B cell (primary cell): ENCODE measurements at regions not wholly inside any gene's neighbourhood (a gene's known extent, or its start where the extent isn't known, plus 50 kb on each side); places are given as distances from the start of the nearest gene placed in this dataset.

ENCODE experiments used
- ATAC-seq: fragments of 200-7000 bp; cut with Tn5 transposase; one replicate; pipeline ENCODE4 v1.10.0; 2021; ENCODE audit warnings: low read depth, mild to moderate bottlenecking, moderate number of reproducible peaks, moderate library complexity
- CTCF ChIA-PET: fragments of 350-600 bp; sonication (Branson Sonifier 250); formaldehyde crosslinking; loops from one replicate; lab custom pipeline; 2021; ENCODE audit warnings: antibody characterized with exemption, inconsistent platforms; lab: Charles Lee
- POLR2A ChIA-PET: fragments of 350-600 bp; sonication (Branson Sonifier 250); formaldehyde crosslinking; loops from one replicate; lab custom pipeline; 2021; ENCODE audit warnings: antibody characterized with exemption; lab: Charles Lee
- DNase-seq: peaks from one replicate; pipeline ENCODE4 v3.0.0; 2013
- H2AFZ ChIP-seq: 2 replicates; pipeline ENCODE4 v1.6.1; 2012; ENCODE audit warnings: mild to moderate bottlenecking, low read depth, low read length; ENCODE audit not compliant: insufficient read depth, poor library complexity, severe bottlenecking
- H3K27ac ChIP-seq, 2 donors: 1 replicate in 1 of 2; 2 replicates in 1 of 2; pipeline ENCODE4 v1.5.1; 2012 to 2013; ENCODE audit warnings: low read length in 2 of 2, mild to moderate bottlenecking in 2 of 2, moderate library complexity in 1 of 2
- H3K27me3 ChIP-seq, 4 experiments: fragments of 200-600 bp in 1 of 4; sonication (generic) in 1 of 4; replicated peaks in 1 of 4; 1 replicate in 2 of 4; 2 replicates in 2 of 4; pipeline versions ENCODE4 v1.6.1 to v1.7.0; 2013 to 2016; ENCODE audit warnings: low read length in 3 of 4, mild to moderate bottlenecking in 2 of 4, mixed read lengths in 1 of 4, moderate library complexity in 1 of 4; ENCODE audit not compliant: insufficient read depth in 4 of 4, control insufficient read depth in 3 of 4; ENCODE audit errors: control extremely low read depth in 1 of 4
- H3K36me3 ChIP-seq, 2 experiments: replicated peaks in 1 of 2; 1 replicate in 1 of 2; 2 replicates in 1 of 2; pipeline versions ENCODE4 v1.6.1 to v1.7.1; 2013; ENCODE audit warnings: low read length in 1 of 2; ENCODE audit not compliant: insufficient read depth in 2 of 2, control insufficient read depth in 1 of 2; ENCODE audit errors: control extremely low read depth in 1 of 2, extremely low read depth in 1 of 2
- H3K4me1 ChIP-seq, 2 donors: fragments of 200-600 bp in 1 of 2; sonication (generic) in 1 of 2; 1 replicate in 1 of 2; 2 replicates in 1 of 2; pipeline versions ENCODE4 v1.5.1 to v1.6.1; 2013 to 2017; ENCODE audit warnings: low read length in 2 of 2; ENCODE audit not compliant: control insufficient read depth in 2 of 2, insufficient read depth in 2 of 2
- H3K4me2 ChIP-seq: replicated peaks from 2 replicates; pipeline ENCODE3; 2012; ENCODE audit warnings: mild to moderate bottlenecking, low read depth, low read length; ENCODE audit not compliant: poor library complexity, severe bottlenecking
- H3K4me3 ChIP-seq, 5 experiments: fragments of 200-600 bp in 1 of 5; sonication (generic) in 1 of 5; 1 replicate in 3 of 5; 2 replicates in 2 of 5; pipeline versions ENCODE4 v1.5.1 to v1.7.0; 2011 to 2016; ENCODE audit warnings: low read length in 4 of 5, mild to moderate bottlenecking in 4 of 5, low read depth in 2 of 5, control low read depth in 1 of 5, moderate library complexity in 1 of 5; ENCODE audit not compliant: insufficient read depth in 1 of 5; ENCODE audit errors: control extremely low read depth in 1 of 5, extremely low read depth in 1 of 5
- H3K79me2 ChIP-seq: fragments of 200-600 bp; sonication (generic); one replicate; pipeline ENCODE4 v1.6.0; 2016; ENCODE audit warnings: low read length; ENCODE audit not compliant: control insufficient read depth, insufficient read depth
- H3K9ac ChIP-seq: fragments of 200-600 bp; sonication (generic); 2 replicates; pipeline ENCODE4 v1.6.1; 2017; ENCODE audit warnings: mild to moderate bottlenecking, low read length, moderate library complexity
- H3K9me3 ChIP-seq, 3 donors: one replicate each; pipeline versions ENCODE4 v1.6.1 to v1.7.1; 2013; ENCODE audit warnings: low read length in 2 of 3; ENCODE audit not compliant: control insufficient read depth in 2 of 3, insufficient read depth in 1 of 3; ENCODE audit errors: control extremely low read depth in 1 of 3
- H4K20me1 ChIP-seq: 2 replicates; pipeline ENCODE4 v1.6.0; 2012; ENCODE audit warnings: mild to moderate bottlenecking, low read length; ENCODE audit not compliant: insufficient read depth, control insufficient read depth, poor library complexity, severe bottlenecking
- H3K27ac Mint-ChIP-seq: one replicate; pipeline ENCODE4 v1.8.0; 2021; ENCODE audit warnings: mixed read lengths
- H3K27me3 Mint-ChIP-seq: one replicate; pipeline ENCODE4 v1.8.0; 2021; ENCODE audit warnings: mixed read lengths
- H3K4me1 Mint-ChIP-seq: one replicate; pipeline ENCODE4 v1.8.0; 2021; ENCODE audit warnings: mixed read lengths
- H3K4me3 Mint-ChIP-seq: one replicate; pipeline ENCODE4 v1.8.0; 2021; ENCODE audit warnings: mixed read lengths
- H3K9me3 Mint-ChIP-seq: one replicate; pipeline ENCODE4 v1.8.0; 2022; ENCODE audit warnings: mixed read lengths; ENCODE audit not compliant: insufficient read depth
- EZH2 ChIP-seq: IDR thresholded peaks from 2 replicates; pipeline ENCODE4 v1.6.1; 2012; ENCODE audit warnings: borderline replicate concordance, low read depth, mild to moderate bottlenecking, moderate library complexity, low read length; ENCODE audit not compliant: insufficient read depth, poor library complexity, severe bottlenecking
- WGBS: methylation state at CpG from one replicate; pipeline ENCODE4 v1.1.5; 2013; ENCODE audit warnings: missing lambda C conversion rate; ENCODE audit not compliant: insufficient coverage; 5-methylcytosine and 5-hydroxymethylcytosine counted together
- intact Hi-C: fragments of 100-400 bp; cut with micrococcal nuclease; formaldehyde crosslinking; loops from one replicate; pipeline ENCODE4 v1.10.0; 2022
- TF ChIP-seq, protein P1 (sequence below): fragments of 200-600 bp; IDR thresholded peaks from one replicate; pipeline ENCODE4 v1.8.0; 2022; ENCODE audit warnings: antibody characterized with exemption, mild to moderate bottlenecking

- Histone ChIP-seq H3K27ac (no peak overlapping the region), H3K4me3 (no peak overlapping the region), H3K4me2 (no peak overlapping the region), H3K27me3 (peaks cover 0 to 3% (median under 1%) of the 10 kb centered on the region in 4 experiments), H3K9ac (no peak overlapping the region), H3K36me3 (no peaks in the 10 kb centered on the region), H3K4me1 (no peaks in the 10 kb centered on the region), H3K79me2 (no peaks in the 10 kb centered on the region), H3K9me3 (peaks cover 0 to 5% (median 0%) of the 10 kb centered on the region in 3 donors), H4K20me1 (no peaks in the 10 kb centered on the region), H2AFZ (no peak overlapping the region)
- TF ChIP-seq, protein P1, sequence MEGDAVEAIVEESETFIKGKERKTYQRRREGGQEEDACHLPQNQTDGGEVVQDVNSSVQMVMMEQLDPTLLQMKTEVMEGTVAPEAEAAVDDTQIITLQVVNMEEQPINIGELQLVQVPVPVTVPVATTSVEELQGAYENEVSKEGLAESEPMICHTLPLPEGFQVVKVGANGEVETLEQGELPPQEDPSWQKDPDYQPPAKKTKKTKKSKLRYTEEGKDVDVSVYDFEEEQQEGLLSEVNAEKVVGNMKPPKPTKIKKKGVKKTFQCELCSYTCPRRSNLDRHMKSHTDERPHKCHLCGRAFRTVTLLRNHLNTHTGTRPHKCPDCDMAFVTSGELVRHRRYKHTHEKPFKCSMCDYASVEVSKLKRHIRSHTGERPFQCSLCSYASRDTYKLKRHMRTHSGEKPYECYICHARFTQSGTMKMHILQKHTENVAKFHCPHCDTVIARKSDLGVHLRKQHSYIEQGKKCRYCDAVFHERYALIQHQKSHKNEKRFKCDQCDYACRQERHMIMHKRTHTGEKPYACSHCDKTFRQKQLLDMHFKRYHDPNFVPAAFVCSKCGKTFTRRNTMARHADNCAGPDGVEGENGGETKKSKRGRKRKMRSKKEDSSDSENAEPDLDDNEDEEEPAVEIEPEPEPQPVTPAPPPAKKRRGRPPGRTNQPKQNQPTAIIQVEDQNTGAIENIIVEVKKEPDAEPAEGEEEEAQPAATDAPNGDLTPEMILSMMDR, result no peak
- no peak for TF ChIP-seq EZH2
- CTCF ChIA-PET, result no interaction called here
- H3K27me3 Mint-ChIP-seq, result peaks cover under 1% of the 10 kb centered on the region
- no peak overlapping the region for H3K4me3 Mint-ChIP-seq
- 83% methylated on average over 1 of the region's 2 CpGs for WGBS
- DNase-seq (no peak), ATAC-seq (no peak)
- H3K27ac Mint-ChIP-seq, result no peak overlapping the region
- H3K9me3 Mint-ChIP-seq, result no peaks in the 10 kb centered on the region
- H3K4me1 Mint-ChIP-seq, result no peaks in the 10 kb centered on the region
- intact Hi-C loops, result no loop called here
- POLR2A ChIA-PET, result no interaction called here
Observed at GRCh38 chr11:13145461-13145860, 132.1 kb upstream of the BMAL1 start.

DNA sequence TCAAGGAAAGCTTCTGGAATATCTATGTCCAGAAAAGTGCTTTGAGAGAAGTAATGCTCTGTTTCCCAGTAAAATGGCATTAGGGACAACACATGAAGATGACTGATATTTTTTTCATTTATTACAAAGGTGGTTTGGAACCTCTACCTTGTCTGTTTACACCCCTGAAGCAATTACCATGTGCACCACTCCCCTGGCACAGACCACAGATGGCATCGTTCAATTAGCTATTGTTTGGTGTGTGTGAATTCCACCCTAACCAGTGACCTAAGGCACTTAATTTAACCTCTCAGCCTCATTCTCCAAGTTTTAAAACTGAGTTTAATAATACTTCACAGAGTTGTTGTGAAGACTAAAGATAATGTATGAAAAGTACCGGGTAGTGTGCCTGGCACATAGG lies 127.6 kb upstream of the BMAL1 start:
- Histone ChIP-seq H3K9ac (no peak overlapping the region), H3K4me2 (no peak overlapping the region), H4K20me1 (no peaks in the 10 kb centered on the region), H3K4me1 (no peaks in the 10 kb centered on the region), H3K27ac (no peak overlapping the region), H3K27me3 (peaks cover 0 to 2% (median 0%) of the 10 kb centered on the region in 4 experiments), H3K9me3 (peaks cover 0 to 2% (median 1%) of the 10 kb centered on the region in 3 donors), H3K36me3 (no peaks in the 10 kb centered on the region), H2AFZ (no peak overlapping the region), H3K4me3 (no peak overlapping the region), H3K79me2 (no peaks in the 10 kb centered on the region)
- H3K27ac Mint-ChIP-seq, result no peak overlapping the region
- H3K4me1 Mint-ChIP-seq, result no peaks in the 10 kb centered on the region
- H3K27me3 Mint-ChIP-seq, result peaks cover 12% of the 10 kb centered on the region
- ChIA-PET POLR2A (no interaction called here), CTCF (no interaction called here)
- DNase-seq (no peak), ATAC-seq (no peak)
- no peak overlapping the region for H3K4me3 Mint-ChIP-seq
- WGBS, result no CpG with 5 or more reads among the region's 2 CpGs
- peaks cover 5% of the 10 kb centered on the region for H3K9me3 Mint-ChIP-seq
- TF ChIP-seq EZH2, result no peak
- TF ChIP-seq, protein P1, result no peak
- intact Hi-C loops, result no loop called here
